SK-N-SH (cell line): ENCODE measurements at regions not wholly inside any gene's neighbourhood (a gene's known extent, or its start where the extent isn't known, plus 50 kb on each side); places are given as distances from the start of the nearest gene placed in this dataset.

Experiments
- CTCF ChIA-PET: fragments of 300-600, 350-600 bp; formaldehyde crosslinking; extraction: SDS; loops from one replicate; lab custom pipeline; 2021; lab: Yijun Ruan, JAX
- POLR2A ChIA-PET: fragments of 350-600 bp; sonication (Branson Sonifier 250); formaldehyde crosslinking; extraction: SDS; loops from one replicate; lab custom pipeline; 2020; ENCODE audit warnings: antibody characterized with exemption, inconsistent platforms; lab: Yijun Ruan, JAX
- DNase-seq: peaks from one replicate; pipeline ENCODE4 v3.0.0; 2012
- H2AFZ ChIP-seq: fragments of 200-600 bp; sonication (generic); 2 replicates; pipeline ENCODE4 v1.8.1; 2016; ENCODE audit warnings: antibody characterized with exemption, mild to moderate bottlenecking, low read depth
- H3F3A ChIP-seq: fragments of 200-600 bp; sonication (generic); replicated peaks from 2 replicates; pipeline ENCODE3; 2016; ENCODE audit warnings: antibody characterized with exemption, mild to moderate bottlenecking; ENCODE audit not compliant: insufficient read depth
- H3K27ac ChIP-seq, 2 experiments: fragments of 200-500 bp in 1 of 2; fragments of 200-600 bp in 1 of 2; sonication (Bioruptor generic) in 1 of 2; sonication (generic), shearing (Covaris generic) in 1 of 2; 2 replicates each; pipeline versions ENCODE4 v1.5.1 to v1.6.1; 2014 to 2016; ENCODE audit warnings: low read depth in 2 of 2, inconsistent platforms in 1 of 2, low read length in 1 of 2, mild to moderate bottlenecking in 1 of 2, mixed read lengths in 1 of 2
- H3K27me3 ChIP-seq: fragments of 200-600 bp; sonication (generic), shearing (Covaris generic); 2 replicates; pipeline ENCODE4 v1.6.1; 2016; ENCODE audit warnings: mixed run types; ENCODE audit not compliant: insufficient read depth
- H3K36me3 ChIP-seq, 2 experiments: fragments of 200-500 bp in 1 of 2; fragments of 200-600 bp in 1 of 2; sonication (Bioruptor generic) in 1 of 2; sonication (generic) in 1 of 2; replicated peaks in 1 of 2; 2 replicates each; pipeline versions ENCODE3 to v1.5.1; 2014 to 2016; ENCODE audit warnings: low read length in 1 of 2, mild to moderate bottlenecking in 1 of 2; ENCODE audit not compliant: insufficient read depth in 2 of 2, control insufficient read depth in 1 of 2
- H3K4me1 ChIP-seq, 2 experiments: fragments of 200-500 bp in 1 of 2; fragments of 200-600 bp in 1 of 2; sonication (Bioruptor generic) in 1 of 2; sonication (generic), shearing (Covaris generic) in 1 of 2; 2 replicates each; pipeline versions ENCODE4 v1.5.1 to v1.6.1; 2014 to 2016; ENCODE audit warnings: low read depth in 1 of 2, low read length in 1 of 2, mixed run types in 1 of 2; ENCODE audit not compliant: insufficient read depth in 2 of 2, control insufficient read depth in 1 of 2
- H3K4me2 ChIP-seq: fragments of 200-600 bp; sonication (generic), shearing (Covaris generic); 2 replicates; pipeline ENCODE4 v1.6.1; 2017; ENCODE audit warnings: mixed run types
- H3K4me3 ChIP-seq, 2 experiments: fragments of 200-500 bp in 1 of 2; fragments of 200-600 bp in 1 of 2; sonication (Bioruptor generic) in 1 of 2; sonication (generic), shearing (Covaris generic) in 1 of 2; 2 replicates each; pipeline versions ENCODE4 v1.5.1 to v1.8.1; 2014 to 2016; ENCODE audit warnings: low read depth in 2 of 2, inconsistent platforms in 1 of 2, low read length in 1 of 2, mild to moderate bottlenecking in 1 of 2, mixed read lengths in 1 of 2, moderate library complexity in 1 of 2
- H3K79me2 ChIP-seq: fragments of 200-600 bp; sonication (generic); 2 replicates; pipeline ENCODE4 v1.8.1; 2017; ENCODE audit warnings: mild to moderate bottlenecking; ENCODE audit not compliant: insufficient read depth
- H3K9ac ChIP-seq: fragments of 200-600 bp; sonication (generic); 2 replicates; pipeline ENCODE4 v1.6.1; 2017; ENCODE audit warnings: mixed run types
- H3K9me2 ChIP-seq: fragments of 200-600 bp; sonication (generic); 2 replicates; pipeline ENCODE4 v1.6.1; 2017; ENCODE audit warnings: mixed run types
- H3K9me3 ChIP-seq: fragments of 200-600 bp; sonication (generic); 2 replicates; pipeline ENCODE4 v1.6.1; 2017; ENCODE audit warnings: mixed run types, mild to moderate bottlenecking, moderate library complexity
- H4K20me1 ChIP-seq: fragments of 200-600 bp; sonication (generic); 2 replicates; pipeline ENCODE4 v1.6.1; 2017; ENCODE audit warnings: mild to moderate bottlenecking, mixed run types; ENCODE audit not compliant: insufficient read depth
- CTCF ChIP-seq: fragments of 200-600 bp; sonication (generic); IDR thresholded peaks from 2 replicates; pipeline ENCODE4 v1.6.1; 2017; ENCODE audit warnings: antibody characterized with exemption, mild to moderate bottlenecking, moderate library complexity
- FOXJ3 ChIP-seq: sonication (generic); formaldehyde crosslinking; IDR thresholded peaks from 2 replicates; pipeline ENCODE4 v1.5.1; 2020; ENCODE audit warnings: mild to moderate bottlenecking, missing genetic modification reagents
- GABPA ChIP-seq: IDR thresholded peaks from 2 replicates; pipeline ENCODE4 v1.4.0; 2012; ENCODE audit warnings: low read depth, mild to moderate bottlenecking
- GATA2 ChIP-seq: sonication (generic); formaldehyde crosslinking; IDR thresholded peaks from 2 replicates; pipeline ENCODE4 v1.5.0; 2020; ENCODE audit warnings: mild to moderate bottlenecking, missing genetic modification reagents
- JUND ChIP-seq: IDR thresholded peaks from 2 replicates; pipeline ENCODE4 v1.4.0; 2012
- MEF2A ChIP-seq: IDR thresholded peaks from 2 replicates; pipeline ENCODE4 v1.4.0; 2012; ENCODE audit warnings: low read depth, borderline replicate concordance
- MXI1 ChIP-seq: IDR thresholded peaks from 2 replicates; pipeline ENCODE4 v1.6.1; 2012; ENCODE audit warnings: mild to moderate bottlenecking, low read depth, low read length, improper control_type of control experiment
- RAD21 ChIP-seq: IDR thresholded peaks from 2 replicates; pipeline ENCODE4 v1.6.1; 2012; ENCODE audit warnings: mild to moderate bottlenecking, low read length
- RCOR1 ChIP-seq: fragments of 150-350 bp; IDR thresholded peaks from 2 replicates; pipeline ENCODE4 v1.6.1; 2017; ENCODE audit warnings: antibody characterized with exemption, low read length
- RXRA ChIP-seq: IDR thresholded peaks from 2 replicates; pipeline ENCODE4 v1.4.0; 2012; ENCODE audit warnings: low read depth, mild to moderate bottlenecking, borderline replicate concordance
- SMC3 ChIP-seq: IDR thresholded peaks from 2 replicates; pipeline ENCODE4 v1.6.1; 2012; ENCODE audit warnings: low read depth, low read length, improper control_type of control experiment
- TAF1 ChIP-seq: IDR thresholded peaks from 2 replicates; pipeline ENCODE4 v1.6.1; 2012; ENCODE audit warnings: low read depth, mild to moderate bottlenecking, low read length, moderate library complexity, borderline replicate concordance
- USF1 ChIP-seq: IDR thresholded peaks from 2 replicates; pipeline ENCODE4 v1.4.0; 2012; ENCODE audit warnings: low read depth, borderline replicate concordance
- YY1 ChIP-seq: IDR thresholded peaks from 2 replicates; pipeline ENCODE4 v1.4.0; 2012; ENCODE audit warnings: low read depth, mild to moderate bottlenecking
- WGBS: methylation state at CpG from one replicate; pipeline ENCODE4 v1.1.6; 2017; ENCODE audit warnings: low lambda C conversion rate; 5-methylcytosine and 5-hydroxymethylcytosine counted together

GRCh38 chr10:44857363-44858016 is 53.6 kb upstream of the TMEM72 start:
- Histone ChIP-seq H3K4me2 (no peak overlapping the region), H3K4me3 (peak overlapping the region in 1 of 2 experiments; percentile 27; a peak in 1 of 4 replicates), H3K27ac (no peak overlapping the region), H3K36me3 (no peaks in the 10 kb centered on the region), H3K9me2 (no peaks in the 10 kb centered on the region), H3K9me3 (no peaks in the 10 kb centered on the region), H3K9ac (no peak overlapping the region), H3K4me1 (peaks cover 0 to 10% of the 10 kb centered on the region in 2 experiments; a peak in 2 of 4 replicates), H3F3A (no peaks in the 10 kb centered on the region), H4K20me1 (no peaks in the 10 kb centered on the region), H3K79me2 (no peaks in the 10 kb centered on the region), H3K27me3 (no peaks in the 10 kb centered on the region), H2AFZ (no peak overlapping the region)
- 34% methylated on average over 9 of the region's 9 CpGs for WGBS
- TF ChIP-seq RCOR1 (no peak), SMC3 (peak; percentile 67), GABPA (no peak), RAD21 (peak; percentile 81), CTCF (peak; percentile 99)
- POLR2A ChIA-PET, result no interaction called here
- peak; percentile 85 for DNase-seq
- CTCF ChIA-PET, result interaction anchor here (0.6 to 3.7 kb wide), 19 partner anchors 9 to 1196 kb away, joined by 3 to 22 read pairs (median 4); no protein-coding TSS in a partner anchor

GRCh38 chr10:44858017-44858371 is 53.1 kb upstream of the TMEM72 start:
- Histone ChIP-seq H3K27me3 (no peaks in the 10 kb centered on the region), H3K36me3 (no peaks in the 10 kb centered on the region), H2AFZ (no peak overlapping the region), H3K4me2 (no peak overlapping the region), H3K4me3 (peak overlapping the region in 1 of 2 experiments; percentile 27; a peak in 1 of 4 replicates), H3K9ac (no peak overlapping the region), H3K4me1 (peaks cover 0 to 10% of the 10 kb centered on the region in 2 experiments; a peak in 2 of 4 replicates), H3K27ac (no peak overlapping the region), H3K79me2 (no peaks in the 10 kb centered on the region), H3K9me3 (no peaks in the 10 kb centered on the region), H4K20me1 (no peaks in the 10 kb centered on the region), H3K9me2 (no peaks in the 10 kb centered on the region), H3F3A (peaks cover under 1% of the 10 kb centered on the region)
- POLR2A ChIA-PET, result no interaction called here
- TF ChIP-seq YY1 (no peak), JUND (no peak), GATA2 (CRISPR knock-in tag) (no peak), RCOR1 (no peak)
- DNase-seq, result no peak
- 68% methylated on average over 5 of the region's 5 CpGs for WGBS
- CTCF ChIA-PET, result interaction anchor here (0.6 to 3.7 kb wide), 24 partner anchors 8 to 1197 kb away, joined by 3 to 22 read pairs (median 3); no protein-coding TSS in a partner anchor

GRCh38 chr10:44858988-44859387 is 52.1 kb upstream of the TMEM72 start:
- no peaks in the 10 kb centered on the region for H3K79me2 ChIP-seq
- H3K4me2 ChIP-seq, result no peak overlapping the region
- no peaks in the 10 kb centered on the region for H3K9me3 ChIP-seq
- no peak overlapping the region for H3K4me3 ChIP-seq
- H3K4me1 ChIP-seq, result peaks cover under 1 to 10% of the 10 kb centered on the region in 2 experiments; a peak in 2 of 4 replicates
- peaks cover 3% of the 10 kb centered on the region for H3F3A ChIP-seq
- ChIA-PET CTCF (interaction anchor here (0.9 to 3.7 kb wide), 9 partner anchors 7 to 1188 kb away, joined by 3 to 22 read pairs (median 5); no protein-coding TSS in a partner anchor), POLR2A (no interaction called here)
- no peak overlapping the region for H3K9ac ChIP-seq
- H3K27ac ChIP-seq, result no peak overlapping the region
- no peaks in the 10 kb centered on the region for H3K36me3 ChIP-seq
- no peaks in the 10 kb centered on the region for H4K20me1 ChIP-seq
- no peaks in the 10 kb centered on the region for H3K27me3 ChIP-seq
- DNase-seq, result no peak
- no peaks in the 10 kb centered on the region for H3K9me2 ChIP-seq
- no peak for TF ChIP-seq RXRA
- TF ChIP-seq MXI1, result no peak
- no peak for TF ChIP-seq RCOR1
- no peak for TF ChIP-seq FOXJ3 (CRISPR knock-in tag)
- no peak for TF ChIP-seq TAF1
- no peak for TF ChIP-seq USF1
- no peak for TF ChIP-seq GABPA
- TF ChIP-seq MEF2A, result no peak
- TF ChIP-seq, all 33 proteins: peak for 0
- no peak overlapping the region for H2AFZ ChIP-seq
